ENCODE measurements at regions not wholly inside any gene's neighbourhood (a gene's known extent, or its start where the extent isn't known, plus 50 kb on each side); places are given as distances from the start of the nearest gene placed in this dataset.

DNA sequence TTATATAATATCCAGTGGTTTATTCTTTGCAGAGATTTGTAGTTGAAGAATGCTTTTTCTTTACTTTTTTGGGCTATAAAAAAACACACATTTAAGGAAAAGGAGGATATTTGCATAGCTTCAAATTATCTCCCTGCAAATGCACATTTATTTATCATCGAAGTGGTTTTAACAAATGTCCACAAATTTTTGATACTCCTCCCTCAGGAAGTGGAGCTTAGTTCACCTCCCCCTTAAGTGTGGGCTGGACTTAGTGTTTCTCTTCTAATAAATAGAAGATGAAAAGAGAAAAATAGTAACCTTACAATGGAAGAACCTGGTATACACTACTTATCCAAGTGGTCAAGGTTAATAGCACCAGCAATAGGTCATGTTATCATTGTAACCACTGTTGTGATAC is 537.6 kb downstream of the ARL4A start:
- Mint-ChIP-seq H3K27me3 (no peaks in the 10 kb centered on the region), H3K27ac (no peak overlapping the region), H3K4me3 (no peak overlapping the region), H3K9me3 (ENCODE audit: insufficient read depth) (no peaks in the 10 kb centered on the region), H3K4me1 (no peaks in the 10 kb centered on the region)
- H3K9me3 ChIP-seq (ENCODE audit: control extremely low read depth in 1 of 3, control insufficient read depth in 2 of 3, insufficient read depth in 1 of 3, low read length in 2 of 3) = no peaks in the 10 kb centered on the region
- DNase-seq = no peak
- H2AFZ ChIP-seq (ENCODE audit: insufficient read depth, low read depth, low read length, poor library complexity, severe bottlenecking) = no peak overlapping the region
- POLR2A ChIA-PET = no interaction called here
- H3K79me2 ChIP-seq (ENCODE audit: control insufficient read depth, insufficient read depth, low read length) = no peaks in the 10 kb centered on the region
- no peaks in the 10 kb centered on the region for H3K27me3 ChIP-seq (replicated peaks in 1 of 4; ENCODE audit: control extremely low read depth in 1 of 4, control insufficient read depth in 3 of 4, insufficient read depth in 4 of 4, low read length in 3 of 4)
- CTCF ChIA-PET = interaction anchor here (0.7 kb wide), 1 partner anchor 24 kb away, joined by 5 read pairs; no protein-coding TSS in a partner anchor
- H3K4me3 ChIP-seq (ENCODE audit: control extremely low read depth in 1 of 5, extremely low read depth in 1 of 5, insufficient read depth in 1 of 5, low read depth in 2 of 5, low read length in 4 of 5) = no peak overlapping the region
- no peaks in the 10 kb centered on the region for H3K4me1 ChIP-seq (ENCODE audit: control insufficient read depth in 2 of 2, insufficient read depth in 2 of 2, low read length in 2 of 2)
- H3K4me2 ChIP-seq (replicated peaks; ENCODE audit: low read depth, low read length, poor library complexity, severe bottlenecking) = no peak overlapping the region
- ATAC-seq (ENCODE audit: low read depth) = no peak
- intact Hi-C loops (cut with micrococcal nuclease) = no loop called here
- H4K20me1 ChIP-seq (ENCODE audit: control insufficient read depth, insufficient read depth, low read length, poor library complexity, severe bottlenecking) = no peaks in the 10 kb centered on the region
- no peak overlapping the region for H3K27ac ChIP-seq (ENCODE audit: low read length in 2 of 2)
- no peak overlapping the region for H3K9ac ChIP-seq (ENCODE audit: low read length)
- WGBS (ENCODE audit: insufficient coverage) = no CpG with 5 or more reads among the region's 1 CpG
- no peaks in the 10 kb centered on the region for H3K36me3 ChIP-seq (replicated peaks in 1 of 2; ENCODE audit: control extremely low read depth in 1 of 2, control insufficient read depth in 1 of 2, extremely low read depth in 1 of 2, insufficient read depth in 2 of 2, low read length in 1 of 2)
- no peak for TF ChIP-seq CTCF (IDR thresholded peaks at IDR 0.05)
- TF ChIP-seq EZH2 (IDR thresholded peaks at IDR 0.05; ENCODE audit: borderline replicate concordance, insufficient read depth, low read depth, low read length, poor library complexity, severe bottlenecking) = no peak

DNA sequence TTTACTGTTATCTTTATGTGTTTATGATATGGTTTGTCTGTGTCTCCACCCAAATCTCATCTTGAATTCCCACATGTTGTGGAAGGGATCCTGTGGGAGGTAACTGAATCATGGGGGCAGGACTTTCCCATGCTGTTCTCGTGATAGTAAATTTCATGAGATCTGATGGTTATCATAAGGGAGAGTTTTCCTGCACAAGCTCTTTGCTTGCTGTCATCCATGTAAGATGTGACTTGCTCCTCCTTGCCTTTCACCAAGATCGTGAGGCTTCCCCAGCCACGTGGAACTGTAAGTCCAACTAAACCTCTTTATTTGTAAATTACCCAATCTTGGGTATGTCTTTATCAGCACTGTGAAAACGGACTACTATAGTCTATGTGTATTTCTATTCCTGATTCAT is 539.0 kb downstream of the ARL4A start:
- Histone ChIP-seq H3K9ac (ENCODE audit: low read length) (no peak overlapping the region), H3K4me1 (ENCODE audit: control insufficient read depth in 2 of 2, insufficient read depth in 2 of 2, low read length in 2 of 2) (no peaks in the 10 kb centered on the region), H3K27me3 (replicated peaks in 1 of 4; ENCODE audit: control extremely low read depth in 1 of 4, control insufficient read depth in 3 of 4, insufficient read depth in 4 of 4, low read length in 3 of 4) (no peaks in the 10 kb centered on the region), H3K9me3 (ENCODE audit: control extremely low read depth in 1 of 3, control insufficient read depth in 2 of 3, insufficient read depth in 1 of 3, low read length in 2 of 3) (no peaks in the 10 kb centered on the region), H3K36me3 (replicated peaks in 1 of 2; ENCODE audit: control extremely low read depth in 1 of 2, control insufficient read depth in 1 of 2, extremely low read depth in 1 of 2, insufficient read depth in 2 of 2, low read length in 1 of 2) (no peaks in the 10 kb centered on the region), H3K27ac (ENCODE audit: low read length in 2 of 2) (no peak overlapping the region), H3K79me2 (ENCODE audit: control insufficient read depth, insufficient read depth, low read length) (no peaks in the 10 kb centered on the region), H3K4me3 (ENCODE audit: control extremely low read depth in 1 of 5, extremely low read depth in 1 of 5, insufficient read depth in 1 of 5, low read depth in 2 of 5, low read length in 4 of 5) (no peak overlapping the region), H2AFZ (ENCODE audit: insufficient read depth, low read depth, low read length, poor library complexity, severe bottlenecking) (no peak overlapping the region), H4K20me1 (ENCODE audit: control insufficient read depth, insufficient read depth, low read length, poor library complexity, severe bottlenecking) (no peaks in the 10 kb centered on the region), H3K4me2 (replicated peaks; ENCODE audit: low read depth, low read length, poor library complexity, severe bottlenecking) (no peak overlapping the region)
- Mint-ChIP-seq H3K4me1 (no peaks in the 10 kb centered on the region), H3K9me3 (ENCODE audit: insufficient read depth) (no peaks in the 10 kb centered on the region), H3K4me3 (no peak overlapping the region), H3K27me3 (no peaks in the 10 kb centered on the region), H3K27ac (no peak overlapping the region)
- DNase-seq (no peak), ATAC-seq (ENCODE audit: low read depth) (no peak)
- ChIA-PET CTCF (no interaction called here), POLR2A (no interaction called here)
- WGBS (ENCODE audit: insufficient coverage) = 70% methylated on average over 2 of the region's 4 CpGs
- no peak for TF ChIP-seq EZH2 (IDR thresholded peaks at IDR 0.05; ENCODE audit: borderline replicate concordance, insufficient read depth, low read depth, low read length, poor library complexity, severe bottlenecking)
- TF ChIP-seq CTCF (IDR thresholded peaks at IDR 0.05) = no peak
- intact Hi-C loops (cut with micrococcal nuclease) = no loop called here
